Activated CD8-positive, alpha-beta memory T cell treated with anti-CD3 and anti-CD28 coated beads, Interleukin-2, amount 50 U/mL, for 24 hours (primary cell): ENCODE measurements at regions not wholly inside any gene's neighbourhood (a gene's known extent, or its start where the extent isn't known, plus 50 kb on each side); places are given as distances from the start of the nearest gene placed in this dataset.
"Not testable (repeated sequence)": the region's sequence is repeated elsewhere in the genome, so short reads cannot be mapped to it uniquely, and the experiment has no call there.

Source experiments
- DNase-seq: peaks from one replicate; pipeline ENCODE4 v3.0.0-alpha.2; 2020; ENCODE audit errors: extremely low read depth

DNA sequence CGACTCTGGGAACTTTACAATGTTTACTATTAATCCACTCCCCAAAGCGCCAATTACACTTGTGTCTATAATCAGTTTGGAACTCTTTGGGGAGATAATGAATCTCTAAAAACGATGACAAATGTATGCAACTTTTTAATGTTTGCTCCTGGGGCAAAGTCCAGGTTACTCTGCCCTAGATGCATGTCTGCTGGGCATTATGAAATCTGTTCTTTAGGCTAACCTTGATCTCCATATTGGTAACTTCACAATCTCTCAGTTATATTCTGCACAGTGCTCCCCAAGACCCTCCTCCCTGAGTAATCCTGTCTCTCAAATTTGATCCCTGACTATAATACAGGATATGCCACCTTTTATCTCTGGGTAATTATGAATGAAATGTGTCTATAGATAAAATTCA is 152.2 kb upstream of the TRPM3 start:
- DNase-seq: no peak

- DNase-seq: no peak
Observed at GRCh38 chr9:71271602-71272001, 150.2 kb upstream of the TRPM3 start.

DNA sequence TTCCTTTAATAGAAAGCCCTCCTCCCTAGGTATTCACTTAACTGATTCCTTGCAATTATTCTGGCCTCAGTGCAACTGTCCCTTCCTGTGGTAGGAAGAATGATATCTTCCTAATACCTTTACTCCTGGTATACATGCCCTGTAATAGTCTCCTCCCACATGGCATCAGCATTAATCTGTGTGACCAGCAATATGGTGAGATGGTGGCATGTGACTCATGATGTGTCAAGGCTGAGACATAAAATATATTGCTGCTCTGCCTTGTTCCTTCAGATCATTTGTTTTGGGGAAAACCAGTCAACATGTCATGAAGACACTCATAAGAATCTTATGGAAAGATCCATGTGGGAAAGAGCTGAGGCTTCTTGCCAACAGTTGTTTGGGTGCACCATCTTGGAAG is 149.1 kb upstream of the TRPM3 start:
- no peak for DNase-seq

DNA sequence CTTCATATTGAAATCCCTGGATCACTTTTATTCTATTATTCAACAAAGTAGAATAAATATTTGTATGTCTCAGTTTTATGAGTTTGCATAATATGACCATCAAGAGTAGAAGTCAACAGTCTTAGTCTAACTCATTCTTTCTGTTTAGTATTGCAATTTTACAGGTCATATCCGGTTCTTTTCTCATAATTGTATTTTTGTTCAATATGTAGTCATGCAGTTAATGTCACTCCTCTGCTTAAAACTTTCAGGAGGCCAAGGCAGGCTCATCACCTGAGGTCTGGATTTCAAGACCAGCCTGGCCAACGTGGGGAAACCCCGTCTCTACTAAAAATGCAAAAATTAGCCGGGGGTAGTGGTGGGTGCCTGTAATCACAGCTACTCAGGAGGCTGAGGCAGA is 148.4 kb upstream of the TRPM3 start:
- no peak for DNase-seq

- DNase-seq: no peak
Observed at GRCh38 chr9:71268871-71269635, 147.6 kb upstream of the TRPM3 start.

DNA sequence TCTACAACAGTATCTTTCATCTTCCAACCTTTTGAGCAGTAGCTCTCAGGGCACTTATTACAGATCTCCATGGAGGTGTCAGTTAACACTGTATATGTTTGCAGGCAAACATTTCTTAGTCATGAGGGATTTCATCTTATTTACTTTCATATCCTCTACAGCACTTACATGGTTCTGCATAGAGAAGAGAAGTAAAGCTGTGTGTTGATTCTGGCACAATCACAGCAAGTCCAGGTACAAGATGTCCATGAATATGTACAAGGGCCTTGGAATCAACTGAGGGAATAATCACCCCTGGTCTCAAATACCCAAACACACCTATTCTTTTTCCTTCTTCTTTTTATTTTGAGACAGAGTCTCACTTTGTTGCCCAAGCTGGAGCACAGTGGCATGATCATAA is 142.0 kb upstream of the TRPM3 start:
- no peak for DNase-seq

- DNase-seq: not testable (repeated sequence)
Observed at GRCh38 chr9:71260419-71260818, 139.0 kb upstream of the TRPM3 start.

- no peak for DNase-seq
Observed at GRCh38 chr9:71254592-71255277, 133.3 kb upstream of the TRPM3 start.

GRCh38 chr9:71253011-71253410 is 131.6 kb upstream of the TRPM3 start:
- no peak for DNase-seq

DNA sequence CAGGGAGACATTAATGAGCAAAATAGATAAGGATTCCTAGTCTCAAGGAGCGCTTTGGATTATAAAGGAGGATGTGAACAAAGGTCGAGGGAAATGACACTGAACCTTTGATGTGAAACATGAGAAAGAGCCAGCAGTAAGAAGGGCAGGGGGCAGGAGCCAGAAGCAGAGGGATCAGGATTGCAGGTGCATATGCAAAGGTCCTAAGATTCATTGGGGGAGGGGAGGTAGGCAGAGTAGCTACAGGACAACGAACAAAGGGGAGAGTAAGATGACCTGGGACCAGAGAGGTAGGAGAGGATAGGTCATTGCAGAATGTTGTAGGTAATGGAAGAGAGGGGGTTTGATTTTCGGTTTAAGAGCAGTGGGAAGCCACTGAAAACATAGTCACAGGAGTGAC is 129.2 kb upstream of the TRPM3 start:
- DNase-seq: no peak

DNA sequence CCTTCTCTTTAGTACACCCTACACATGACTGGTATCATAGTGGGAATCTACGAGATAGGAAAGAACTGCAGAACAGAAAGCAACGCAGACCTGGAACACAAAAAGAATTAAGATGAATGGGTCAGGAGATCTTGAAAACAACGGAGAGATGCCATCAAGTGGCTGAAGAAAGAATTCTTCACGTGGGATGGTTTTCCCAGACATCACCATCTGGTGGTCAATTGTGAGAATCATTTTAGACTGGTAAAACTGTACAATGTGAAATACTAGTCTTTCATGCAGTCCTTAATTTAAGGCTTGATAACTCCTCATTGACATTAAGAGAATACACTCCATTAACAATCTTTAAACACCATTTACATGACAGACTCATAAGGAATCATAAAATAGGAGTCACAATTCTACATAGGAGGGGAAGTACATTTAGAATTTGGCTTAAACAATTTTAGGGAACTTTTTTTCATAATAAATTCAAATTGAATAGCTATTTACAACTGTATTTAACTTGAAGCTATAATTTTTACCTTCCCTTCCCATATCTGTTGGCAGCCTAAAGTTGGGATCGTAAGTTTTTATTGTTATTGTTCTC is 128.4 kb upstream of the TRPM3 start:
- DNase-seq: no peak

- no peak for DNase-seq
Observed at GRCh38 chr9:71245651-71246050, 124.2 kb upstream of the TRPM3 start.

- DNase-seq: no peak
Observed at GRCh38 chr9:71243951-71244350, 122.5 kb upstream of the TRPM3 start.

DNA sequence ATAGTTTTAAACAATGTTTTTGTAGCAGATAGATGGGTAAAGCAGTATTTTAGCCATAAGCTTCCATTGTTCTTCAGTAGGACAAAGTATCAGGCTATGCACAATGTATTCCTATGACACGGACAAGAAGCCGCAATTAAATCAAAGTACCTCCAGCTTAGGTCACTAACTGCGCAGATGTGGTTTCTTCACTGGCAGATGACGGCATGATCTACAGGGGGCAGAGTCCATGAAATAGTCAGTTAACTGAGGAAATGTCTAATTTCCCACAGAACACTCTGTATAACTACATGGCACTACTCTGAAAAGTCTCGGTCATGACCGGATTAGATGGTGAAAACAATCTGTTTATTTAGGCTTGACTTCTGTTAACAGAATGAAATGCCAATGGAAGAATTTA is 120.7 kb upstream of the TRPM3 start:
- DNase-seq: no peak

GRCh38 chr9:71237051-71237450 is 115.6 kb upstream of the TRPM3 start:
- no peak for DNase-seq

GRCh38 chr9:71233646-71234045 is 112.2 kb upstream of the TRPM3 start:
- DNase-seq: no peak

- no peak for DNase-seq
Observed at GRCh38 chr9:71223953-71224538, 102.6 kb upstream of the TRPM3 start.

DNA sequence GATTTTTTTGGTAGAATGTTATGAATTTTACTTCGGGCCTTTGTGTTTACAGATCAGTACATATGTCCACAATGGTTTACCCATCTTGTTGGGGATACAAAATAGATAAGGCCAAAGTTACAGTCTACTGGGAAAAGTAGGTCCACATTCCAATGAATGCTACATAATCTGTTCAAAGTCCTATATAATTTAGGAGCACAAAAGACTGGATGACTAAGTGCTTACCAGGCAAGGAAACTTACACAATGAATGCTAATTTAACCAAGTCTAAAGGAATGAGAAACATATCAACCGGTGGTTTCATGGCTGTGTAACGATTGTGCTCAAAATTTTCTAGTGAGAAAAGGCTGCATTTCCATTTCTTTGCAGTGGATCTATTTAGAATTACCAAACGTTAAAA is 97.4 kb upstream of the TRPM3 start:
- no peak for DNase-seq

GRCh38 chr9:71213633-71214032 is 92.2 kb upstream of the TRPM3 start:
- no peak for DNase-seq

DNA sequence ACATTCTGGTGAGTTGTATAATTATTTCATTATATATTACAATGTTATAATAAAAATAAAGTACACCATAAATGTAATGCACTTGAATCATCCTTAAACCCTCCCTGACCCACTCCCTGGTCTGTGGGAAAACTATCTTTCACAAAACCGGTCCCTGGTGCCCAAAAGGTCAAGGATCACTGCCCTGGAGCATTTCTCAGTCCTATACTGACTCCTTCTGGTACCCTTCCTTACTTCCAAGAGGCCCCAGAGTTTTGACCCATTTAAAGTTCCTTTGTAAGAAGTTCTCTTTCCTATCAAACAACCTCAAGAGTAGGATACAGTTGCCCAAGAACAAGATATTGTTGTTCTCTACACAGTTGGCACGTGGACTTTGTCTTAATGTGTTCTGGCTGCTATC is 88.9 kb upstream of the TRPM3 start:
- DNase-seq: no peak

- DNase-seq: no peak
Observed at GRCh38 chr9:71209890-71210289, 88.5 kb upstream of the TRPM3 start.

- no peak for DNase-seq
Observed at GRCh38 chr9:71202931-71203330, 81.5 kb upstream of the TRPM3 start.

DNA sequence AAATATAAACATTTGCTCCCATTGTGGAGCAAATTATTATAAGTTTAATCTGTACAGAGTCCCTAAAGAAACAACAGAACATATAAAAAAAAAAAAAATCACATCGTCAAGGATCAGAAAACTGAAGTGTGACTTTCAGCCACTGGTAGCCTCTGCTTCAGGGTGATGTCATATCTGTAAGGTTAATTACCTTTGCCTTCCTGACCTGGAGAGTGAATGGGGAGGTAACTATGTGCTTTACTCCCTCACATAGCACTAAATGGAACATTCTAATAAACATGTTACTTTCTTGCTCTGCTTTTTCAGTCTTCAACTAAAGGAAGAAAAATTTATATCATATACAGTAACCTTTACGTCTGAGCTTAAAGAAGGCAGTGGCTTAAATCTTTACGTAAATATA is 70.3 kb upstream of the TRPM3 start:
- no peak for DNase-seq
